Left ventricle myocardium inferior (tissue), 1 donor: ENCODE measurements at regions not wholly inside any gene's neighbourhood (a gene's known extent, or its start where the extent isn't known, plus 50 kb on each side); places are given as distances from the start of the nearest gene placed in this dataset.

ENCODE experiments used
- DNase-seq: peaks from one replicate; pipeline ENCODE4 v3.0.0-alpha.2; 2020
- H3K27ac ChIP-seq: fragments of 200-600 bp; replicated peaks from 2 replicates; pipeline ENCODE4 v1.8.0; 2021
- H3K27me3 ChIP-seq: fragments of 200-600 bp; 2 replicates; pipeline ENCODE4 v1.8.0; 2021; ENCODE audit warnings: low read depth
- H3K36me3 ChIP-seq: fragments of 200-600 bp; 2 replicates; pipeline ENCODE4 v1.8.0; 2021
- H3K4me1 ChIP-seq: fragments of 200-600 bp; 2 replicates; pipeline ENCODE4 v1.8.0; 2021
- H3K4me3 ChIP-seq: fragments of 200-600 bp; 2 replicates; pipeline ENCODE4 v1.8.0; 2021; ENCODE audit warnings: mild to moderate bottlenecking, moderate library complexity
- H3K9me3 ChIP-seq: fragments of 200-600 bp; replicated peaks from 2 replicates; pipeline ENCODE4 v1.8.0; 2021
- intact Hi-C: fragments of 100-400 bp; cut with micrococcal nuclease; formaldehyde crosslinking; loops from one replicate; pipeline ENCODE4 v1.11.0; 2022
- TF ChIP-seq, protein P1 (sequence below): fragments of 200-600 bp; IDR thresholded peaks from 2 replicates; pipeline ENCODE4 v1.8.0; 2021; ENCODE audit warnings: antibody characterized with exemption, mild to moderate bottlenecking, borderline replicate concordance
- donor health status: DM: no; HTN: yes; CAD: no; lungs with severe emphysema.

DNA sequence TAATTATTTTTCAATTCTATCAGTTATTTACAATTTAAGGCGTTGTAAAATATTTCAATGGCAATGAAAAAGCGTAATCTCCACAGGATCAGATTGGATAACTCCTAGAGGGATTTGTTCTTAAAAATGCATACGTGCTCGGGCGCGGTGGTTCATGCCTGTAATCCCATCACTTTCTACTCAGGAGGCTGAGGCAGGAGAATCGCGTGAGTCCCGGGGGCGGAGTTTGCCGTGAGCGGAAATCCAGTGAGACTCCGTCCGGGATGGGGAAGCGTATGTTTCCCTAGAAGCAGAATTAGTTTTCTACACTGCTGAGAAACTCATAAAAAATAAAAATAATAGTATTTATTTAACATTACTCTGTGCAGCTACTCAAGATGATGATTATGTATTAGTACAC, 917.8 kb upstream of the PCDH20 start:
- no peak overlapping the region for H3K27ac ChIP-seq
- TF ChIP-seq, protein P1, sequence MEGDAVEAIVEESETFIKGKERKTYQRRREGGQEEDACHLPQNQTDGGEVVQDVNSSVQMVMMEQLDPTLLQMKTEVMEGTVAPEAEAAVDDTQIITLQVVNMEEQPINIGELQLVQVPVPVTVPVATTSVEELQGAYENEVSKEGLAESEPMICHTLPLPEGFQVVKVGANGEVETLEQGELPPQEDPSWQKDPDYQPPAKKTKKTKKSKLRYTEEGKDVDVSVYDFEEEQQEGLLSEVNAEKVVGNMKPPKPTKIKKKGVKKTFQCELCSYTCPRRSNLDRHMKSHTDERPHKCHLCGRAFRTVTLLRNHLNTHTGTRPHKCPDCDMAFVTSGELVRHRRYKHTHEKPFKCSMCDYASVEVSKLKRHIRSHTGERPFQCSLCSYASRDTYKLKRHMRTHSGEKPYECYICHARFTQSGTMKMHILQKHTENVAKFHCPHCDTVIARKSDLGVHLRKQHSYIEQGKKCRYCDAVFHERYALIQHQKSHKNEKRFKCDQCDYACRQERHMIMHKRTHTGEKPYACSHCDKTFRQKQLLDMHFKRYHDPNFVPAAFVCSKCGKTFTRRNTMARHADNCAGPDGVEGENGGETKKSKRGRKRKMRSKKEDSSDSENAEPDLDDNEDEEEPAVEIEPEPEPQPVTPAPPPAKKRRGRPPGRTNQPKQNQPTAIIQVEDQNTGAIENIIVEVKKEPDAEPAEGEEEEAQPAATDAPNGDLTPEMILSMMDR = no peak
- H3K9me3 ChIP-seq = no peaks in the 10 kb centered on the region
- intact Hi-C loops = no loop called here
- DNase-seq = no peak
- no peaks in the 10 kb centered on the region for H3K4me1 ChIP-seq
- H3K27me3 ChIP-seq = no peaks in the 10 kb centered on the region
- H3K4me3 ChIP-seq = no peak overlapping the region
- H3K36me3 ChIP-seq = no peaks in the 10 kb centered on the region

DNA sequence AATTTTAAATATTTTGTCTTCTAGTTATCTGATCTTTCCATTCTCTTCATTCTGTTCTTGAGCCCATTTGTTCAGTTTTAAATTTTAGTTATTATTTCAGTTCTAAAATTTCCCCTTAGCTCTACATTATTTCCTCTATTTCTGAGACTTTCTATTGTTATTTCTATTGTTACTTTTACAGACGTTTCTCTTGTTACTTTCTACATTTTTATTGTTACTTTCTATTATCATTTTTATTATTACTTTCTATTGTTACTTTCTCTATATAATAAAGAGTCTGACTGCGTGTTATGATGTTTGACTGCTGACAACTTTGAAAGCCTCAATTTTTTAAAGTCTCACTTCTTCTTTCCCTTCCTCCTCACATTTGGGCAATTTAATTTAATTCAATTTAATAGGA, 915.7 kb upstream of the PCDH20 start:
- H3K27ac ChIP-seq = no peak overlapping the region
- DNase-seq = no peak
- no peaks in the 10 kb centered on the region for H3K4me1 ChIP-seq
- TF ChIP-seq, protein P1 = no peak
- peaks cover 10% of the 10 kb centered on the region for H3K9me3 ChIP-seq
- H3K36me3 ChIP-seq = no peaks in the 10 kb centered on the region
- no peaks in the 10 kb centered on the region for H3K27me3 ChIP-seq
- H3K4me3 ChIP-seq = no peak overlapping the region
- intact Hi-C loops = no loop called here

DNA sequence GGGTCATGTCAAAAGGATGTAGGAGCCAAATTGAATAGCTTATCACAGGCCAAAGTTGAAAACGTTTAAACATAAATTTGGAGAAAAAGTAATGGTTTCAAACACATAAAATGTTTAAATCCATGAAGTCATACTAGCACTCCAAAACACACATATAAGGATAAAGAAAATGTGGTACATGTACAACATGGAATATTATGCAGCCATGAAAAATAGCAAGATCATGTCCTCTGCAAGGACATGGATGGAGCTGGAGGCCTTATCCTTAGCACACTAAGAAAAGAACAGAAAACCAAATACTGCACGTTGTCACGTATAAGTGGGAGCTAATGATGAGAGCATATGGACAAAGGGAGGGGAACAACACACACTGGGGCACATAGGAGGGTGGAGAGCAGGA, 911.7 kb upstream of the PCDH20 start:
- no peaks in the 10 kb centered on the region for H3K4me1 ChIP-seq
- H3K36me3 ChIP-seq = no peaks in the 10 kb centered on the region
- no peaks in the 10 kb centered on the region for H3K27me3 ChIP-seq
- TF ChIP-seq, protein P1 = no peak
- intact Hi-C loops = no loop called here
- H3K9me3 ChIP-seq = peaks cover 10% of the 10 kb centered on the region
- H3K27ac ChIP-seq = no peak overlapping the region
- no peak overlapping the region for H3K4me3 ChIP-seq
- no peak for DNase-seq

DNA sequence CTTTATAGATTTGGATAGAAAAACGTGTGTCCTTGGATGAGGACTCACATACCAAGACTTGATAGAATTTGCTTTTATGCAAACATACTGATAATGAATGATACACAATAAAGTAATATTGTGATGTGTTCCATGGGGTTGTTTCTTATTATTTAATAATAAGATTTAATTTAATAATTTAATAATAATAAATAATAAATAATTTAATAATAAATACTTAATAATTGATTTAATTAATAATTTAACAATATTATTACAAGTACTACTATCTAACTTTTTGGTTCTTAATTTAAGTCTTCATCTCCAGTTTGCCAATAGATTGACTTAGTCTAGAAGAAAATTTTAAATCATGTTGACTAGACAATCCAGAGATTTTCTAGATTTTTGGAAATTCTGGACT, 909.2 kb upstream of the PCDH20 start:
- Histone ChIP-seq H3K27me3 (no peaks in the 10 kb centered on the region), H3K27ac (no peak overlapping the region), H3K9me3 (peaks cover 10% of the 10 kb centered on the region), H3K36me3 (no peaks in the 10 kb centered on the region), H3K4me3 (no peak overlapping the region), H3K4me1 (no peaks in the 10 kb centered on the region)
- intact Hi-C loops = no loop called here
- TF ChIP-seq, protein P1 = no peak
- DNase-seq = no peak

DNA sequence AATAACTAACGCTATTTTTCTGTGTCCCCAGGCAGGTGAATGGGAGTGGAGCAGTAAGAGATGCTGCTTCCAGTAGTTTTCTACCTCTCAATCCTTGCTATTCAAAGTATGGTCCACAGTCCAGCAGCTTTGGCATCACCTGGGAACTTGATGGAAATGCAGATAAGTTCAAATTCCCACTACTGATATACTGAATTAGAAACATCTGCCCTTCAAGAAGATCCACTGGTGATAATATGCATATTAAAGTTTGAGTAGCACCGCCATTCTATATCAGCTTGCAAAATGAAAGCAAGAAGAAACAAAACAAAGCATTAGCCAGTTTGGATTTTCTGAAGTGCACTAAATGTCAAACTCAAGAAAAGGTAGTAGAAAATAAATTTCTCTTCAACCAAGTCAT, 906.2 kb upstream of the PCDH20 start:
- Histone ChIP-seq H3K9me3 (no peaks in the 10 kb centered on the region), H3K4me3 (no peak overlapping the region), H3K4me1 (no peaks in the 10 kb centered on the region), H3K27me3 (no peaks in the 10 kb centered on the region), H3K36me3 (no peaks in the 10 kb centered on the region), H3K27ac (no peak overlapping the region)
- intact Hi-C loops = no loop called here
- TF ChIP-seq, protein P1 = no peak
- no peak for DNase-seq

DNA sequence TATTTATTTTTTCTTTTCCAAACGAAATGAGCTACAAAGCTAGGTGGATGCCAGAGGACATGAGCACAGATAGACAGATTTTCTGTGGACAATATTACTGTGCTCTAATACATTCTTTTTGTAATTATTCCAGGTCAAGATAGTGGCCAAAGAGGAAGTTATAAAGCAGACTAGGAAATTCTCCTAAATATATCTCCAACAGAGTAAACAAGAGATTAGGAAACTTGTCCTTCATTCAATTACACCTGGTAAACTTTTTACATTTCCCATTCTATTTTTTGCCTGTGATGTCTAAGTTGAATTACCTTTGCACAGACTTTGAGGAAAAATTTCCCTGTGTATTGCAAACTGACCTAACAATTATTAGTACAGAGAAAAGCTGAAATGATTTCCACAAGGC, 905.5 kb upstream of the PCDH20 start:
- no peaks in the 10 kb centered on the region for H3K27me3 ChIP-seq
- no peaks in the 10 kb centered on the region for H3K36me3 ChIP-seq
- no peaks in the 10 kb centered on the region for H3K9me3 ChIP-seq
- no peak overlapping the region for H3K4me3 ChIP-seq
- TF ChIP-seq, protein P1 = no peak
- intact Hi-C loops = no loop called here
- no peaks in the 10 kb centered on the region for H3K4me1 ChIP-seq
- DNase-seq = no peak
- no peak overlapping the region for H3K27ac ChIP-seq
